ENCODE measurements at regions not wholly inside any gene's neighbourhood (a gene's known extent, or its start where the extent isn't known, plus 50 kb on each side); places are given as distances from the start of the nearest gene placed in this dataset.

DNA sequence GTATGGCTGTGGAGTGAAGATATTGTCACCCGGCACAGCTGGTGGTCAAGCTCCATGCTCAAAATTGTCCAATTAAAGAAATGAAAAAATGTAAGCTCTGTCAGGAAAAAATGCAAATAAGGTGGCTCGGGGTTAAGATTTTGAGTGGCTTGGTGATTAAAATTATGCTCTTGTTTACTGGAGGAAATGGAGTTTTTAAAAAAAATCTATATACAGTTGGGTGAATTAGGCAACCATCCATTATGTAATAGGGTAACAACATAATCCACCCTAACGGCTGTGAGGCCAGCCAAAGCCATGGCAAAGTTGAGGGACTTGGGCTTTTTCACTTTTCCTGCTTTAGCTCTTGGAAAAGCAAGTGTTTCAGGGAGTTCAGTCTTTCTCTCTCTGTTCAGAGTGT, 260.8 kb upstream of the HABP2 start:
- DNase-seq (ENCODE audit: low read depth in 3 of 3), result no peak

DNA sequence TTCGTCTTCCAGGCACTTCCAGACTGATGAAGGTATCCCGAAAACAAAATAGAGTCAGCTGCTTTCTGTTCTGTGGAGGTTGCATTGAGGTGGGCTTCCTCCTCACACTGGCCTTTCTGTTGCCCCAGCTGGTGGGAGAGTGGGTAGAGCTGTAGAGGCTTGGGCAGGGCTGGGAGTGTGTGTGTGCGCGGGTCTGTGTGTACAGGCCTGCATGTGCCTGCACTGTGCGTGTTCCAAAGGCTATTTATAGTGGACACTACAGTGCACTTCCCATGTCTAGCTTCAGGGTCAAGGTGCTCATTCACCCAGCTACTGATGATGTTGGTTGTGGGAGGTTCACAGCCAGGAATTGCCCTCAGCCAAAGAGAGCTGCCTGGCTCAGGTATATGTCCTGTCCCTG, 260.1 kb upstream of the HABP2 start:
- no peak for DNase-seq (ENCODE audit: low read depth in 3 of 3)

DNA sequence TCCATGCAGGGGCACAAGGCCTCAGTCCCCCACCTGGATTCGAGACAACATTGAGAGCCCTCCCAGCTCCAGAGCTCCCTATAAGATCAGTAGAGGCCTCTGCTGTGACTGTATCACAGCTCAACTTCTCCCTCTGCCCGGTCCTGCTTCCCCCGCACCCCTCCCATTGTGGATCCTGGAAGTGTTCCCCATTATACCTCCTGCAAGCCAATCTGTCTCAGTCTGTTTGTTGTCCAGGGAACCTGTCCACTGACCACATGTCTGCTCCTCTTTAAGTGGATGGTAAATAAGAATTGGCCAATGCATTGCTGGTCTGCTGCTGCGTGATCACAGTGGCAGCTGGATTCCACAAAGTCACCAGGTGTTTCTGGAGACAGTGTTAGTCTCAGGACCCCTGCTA, 259.7 kb upstream of the HABP2 start:
- no peak for DNase-seq (ENCODE audit: low read depth in 3 of 3)

DNA sequence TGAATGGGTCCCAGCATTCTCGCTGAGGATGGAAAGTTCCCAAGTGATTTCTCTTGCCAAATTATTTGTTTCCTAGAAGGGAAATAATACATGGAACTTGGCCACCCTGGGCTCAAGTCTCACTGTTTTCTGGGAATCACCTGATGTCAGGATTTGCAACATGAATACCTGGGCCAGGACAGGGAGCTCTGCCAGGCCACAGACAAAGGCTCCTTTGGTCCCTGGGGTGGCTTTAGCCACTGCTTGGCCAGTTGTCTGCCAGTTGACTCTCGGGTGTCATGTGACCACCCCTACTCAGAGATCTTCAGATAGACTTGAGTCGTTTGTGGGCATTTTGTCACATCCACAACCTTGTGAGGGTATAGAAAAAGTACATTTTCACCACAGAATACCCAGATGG, 258.0 kb upstream of the HABP2 start:
- DNase-seq (ENCODE audit: low read depth in 3 of 3), result no peak

DNA sequence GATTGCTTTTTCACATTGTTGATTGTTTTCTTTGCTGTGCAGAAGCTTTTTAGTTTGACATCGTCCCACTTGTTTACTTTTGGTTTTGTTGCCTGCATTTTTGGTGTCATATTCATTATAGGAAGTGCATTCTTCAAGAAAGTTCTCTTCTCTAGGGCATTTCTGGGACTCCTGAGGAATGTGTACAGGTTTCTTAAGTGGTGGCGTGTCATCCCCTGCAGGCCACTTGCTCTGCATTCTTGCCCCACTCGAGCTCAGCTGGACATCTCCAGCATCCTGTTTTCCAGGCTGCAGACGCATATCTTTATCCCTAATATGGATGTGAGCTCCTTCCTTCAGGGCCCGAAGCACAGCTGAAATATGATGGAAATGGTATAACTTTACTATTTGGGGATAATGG, 255.6 kb upstream of the HABP2 start:
- DNase-seq (ENCODE audit: low read depth in 3 of 3), result no peak

DNA sequence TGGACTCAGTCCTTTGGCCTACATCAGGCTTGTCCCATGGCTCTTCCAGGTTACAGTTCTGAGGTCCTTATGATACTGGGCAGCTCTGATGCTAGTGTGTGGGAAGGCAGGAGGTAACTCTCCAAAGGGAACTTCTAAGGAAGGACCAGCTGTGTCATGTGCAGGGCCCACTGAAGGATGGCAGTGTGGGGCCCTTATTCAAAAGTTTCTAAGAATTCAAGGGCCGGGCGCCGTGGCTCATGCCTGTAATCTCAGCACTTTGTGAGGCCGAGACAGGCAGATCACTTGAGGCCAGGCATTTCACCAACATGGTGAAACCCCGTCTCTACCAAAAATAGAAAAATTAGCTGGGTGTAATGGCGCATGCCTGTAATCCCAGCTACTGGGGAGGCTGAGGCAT, 254.2 kb upstream of the HABP2 start:
- no peak for DNase-seq (ENCODE audit: low read depth in 3 of 3)

DNA sequence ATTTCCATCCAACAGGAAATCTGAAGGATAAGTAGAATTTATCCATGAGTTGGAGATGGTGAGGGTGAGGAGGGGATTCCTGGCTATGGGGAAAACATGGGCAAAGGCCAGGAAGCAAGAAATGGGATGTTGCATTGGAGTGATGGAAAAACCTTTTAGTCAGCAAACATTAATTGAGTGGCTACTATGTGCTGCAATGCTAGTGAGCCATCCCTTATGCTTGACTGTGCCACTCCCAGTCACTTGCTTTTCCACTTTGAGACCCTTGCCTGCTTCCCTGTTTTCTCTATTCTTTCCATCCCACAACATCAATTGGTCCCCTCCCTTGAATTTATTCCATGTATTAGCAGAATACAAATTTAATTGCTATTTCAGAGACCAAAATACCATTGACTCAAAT, 252.7 kb upstream of the HABP2 start:
- DNase-seq (ENCODE audit: low read depth in 3 of 3), result no peak

DNA sequence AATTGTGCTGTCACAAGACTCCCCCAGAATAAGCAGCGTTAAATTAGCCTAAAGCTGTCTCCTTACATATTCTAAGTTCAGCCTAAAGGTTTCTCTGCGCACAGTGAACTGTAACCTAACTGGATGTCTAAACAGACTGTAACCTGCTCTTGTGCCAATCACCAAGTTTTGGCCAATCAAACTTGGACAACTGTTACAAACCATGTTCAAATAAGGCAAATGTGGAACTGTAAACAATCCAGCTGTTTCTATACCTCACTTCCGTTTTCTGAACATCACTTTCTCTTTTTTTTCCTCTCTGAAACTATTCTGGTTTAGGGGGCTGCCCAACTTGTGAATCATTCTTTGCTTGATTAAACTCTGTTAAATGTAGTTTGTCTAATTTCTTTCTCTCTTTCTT, 252.2 kb upstream of the HABP2 start:
- DNase-seq (ENCODE audit: low read depth in 3 of 3), result no peak

DNA sequence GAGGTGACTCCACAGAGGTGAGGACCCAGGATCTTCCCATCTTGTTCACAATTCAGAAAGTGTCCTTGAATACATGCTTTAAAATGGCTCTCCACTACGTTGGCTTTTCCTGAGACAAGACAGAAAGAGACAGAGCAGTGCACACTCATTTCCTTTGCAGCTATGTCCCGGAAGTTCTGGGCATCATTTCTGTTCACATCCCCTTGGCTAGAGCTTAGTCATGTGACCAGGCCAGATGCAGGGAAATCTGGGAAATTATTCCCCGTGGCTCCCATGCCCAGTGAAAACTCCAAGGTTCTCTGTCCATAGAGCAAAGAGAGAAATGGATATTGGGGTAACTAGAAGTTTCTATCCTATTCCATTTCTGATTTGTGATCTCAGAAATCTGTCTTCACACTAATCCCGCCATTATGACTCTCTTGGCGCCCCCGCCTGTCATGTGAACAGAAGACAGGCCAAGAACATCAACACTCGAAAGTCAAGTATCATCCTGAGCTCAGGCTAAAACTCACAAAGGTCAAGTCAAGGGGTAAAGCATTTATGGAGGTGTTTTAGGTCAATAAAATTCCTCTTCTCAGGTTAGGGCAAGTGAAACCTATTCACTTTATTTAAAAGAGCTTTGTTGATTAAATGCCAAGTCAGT, 251.4 kb upstream of the HABP2 start:
- DNase-seq (ENCODE audit: low read depth in 3 of 3), result no peak

DNA sequence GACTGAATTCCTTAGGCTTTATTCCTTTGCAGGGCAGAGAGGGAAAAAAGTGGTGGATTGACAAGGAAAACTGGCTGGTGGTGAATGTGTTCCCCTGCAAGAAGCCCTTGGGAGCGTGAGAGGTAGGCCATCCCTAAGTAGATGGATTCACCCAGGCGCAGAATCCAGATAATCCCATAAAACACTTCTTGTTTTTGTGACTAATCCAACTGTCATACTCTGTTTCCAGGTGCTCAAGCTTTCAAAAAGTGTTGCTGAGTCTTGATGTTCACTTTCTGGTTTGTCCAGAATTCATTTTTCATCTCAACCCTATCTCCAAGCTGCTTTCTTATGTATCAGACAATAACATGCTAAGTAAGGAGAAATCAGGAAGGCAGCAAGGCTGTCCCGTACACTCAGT, 250.8 kb upstream of the HABP2 start:
- DNase-seq (ENCODE audit: low read depth in 3 of 3), result no peak

DNA sequence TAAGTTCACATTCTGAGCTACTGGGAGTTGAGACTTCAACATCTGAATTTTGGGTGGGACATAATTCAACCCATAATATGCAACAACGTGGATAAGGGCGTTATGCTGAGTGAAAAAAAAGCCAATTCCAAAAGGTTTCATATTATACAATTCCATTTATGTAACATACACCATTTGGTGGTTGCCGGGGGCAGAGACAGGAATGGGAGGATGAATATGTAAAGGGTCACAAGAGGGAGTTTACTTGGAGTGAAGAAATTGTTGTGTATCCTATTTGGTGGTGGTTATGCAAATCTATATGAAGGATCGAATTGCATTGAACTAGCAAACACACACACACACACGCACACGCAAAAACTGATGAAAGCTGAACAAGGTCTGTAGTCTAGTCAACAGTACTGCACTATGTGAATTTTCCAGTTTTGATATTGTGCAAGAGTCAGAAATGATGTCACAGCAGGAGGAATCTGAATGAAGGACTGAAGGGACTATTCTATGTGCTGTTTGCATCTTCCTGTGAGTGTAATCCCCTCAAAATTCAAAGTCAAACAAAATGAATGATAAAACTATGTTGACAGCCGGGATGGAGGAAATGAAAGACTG, 249.2 kb upstream of the HABP2 start:
- no peak for DNase-seq (ENCODE audit: low read depth in 3 of 3)

DNA sequence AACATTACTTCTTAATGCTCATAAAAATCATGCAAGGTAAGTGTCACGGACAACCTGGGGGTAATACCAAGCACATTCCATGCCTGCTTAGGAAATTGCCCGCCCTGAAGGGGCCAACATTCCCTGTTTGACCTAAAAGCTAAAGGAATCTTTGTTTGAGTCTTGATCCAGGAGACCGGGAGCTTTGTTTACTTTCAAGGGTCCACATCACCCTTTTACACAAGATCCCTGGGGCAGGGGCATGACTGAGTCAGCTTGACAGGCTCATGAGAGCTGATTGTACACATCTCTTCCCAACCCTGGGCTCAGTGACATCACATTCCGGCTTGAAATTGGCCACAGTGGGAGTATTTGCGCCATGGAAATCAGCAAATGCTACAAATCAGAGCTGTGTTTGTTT, 248.1 kb upstream of the HABP2 start:
- DNase-seq (ENCODE audit: low read depth in 3 of 3), result no peak

DNA sequence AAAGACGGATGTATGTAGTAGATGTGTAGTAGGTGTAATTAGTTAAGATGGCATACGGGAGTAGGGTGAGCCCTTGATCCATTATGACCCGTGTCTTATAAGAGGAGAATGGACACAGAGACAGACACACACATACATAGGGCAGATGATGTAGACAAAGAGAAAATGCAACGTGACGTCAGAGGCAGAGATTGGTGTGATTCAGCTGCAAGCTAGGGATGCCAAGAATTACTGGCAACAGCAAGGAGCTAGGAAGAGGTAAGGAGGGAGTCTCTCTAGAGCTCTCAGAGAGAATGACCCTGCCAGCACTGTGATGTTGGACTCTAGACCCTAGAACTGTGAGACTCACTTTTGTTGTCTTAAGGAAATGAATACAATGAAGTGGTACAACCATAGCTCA, 247.0 kb upstream of the HABP2 start:
- no peak for DNase-seq (ENCODE audit: low read depth in 3 of 3)

DNA sequence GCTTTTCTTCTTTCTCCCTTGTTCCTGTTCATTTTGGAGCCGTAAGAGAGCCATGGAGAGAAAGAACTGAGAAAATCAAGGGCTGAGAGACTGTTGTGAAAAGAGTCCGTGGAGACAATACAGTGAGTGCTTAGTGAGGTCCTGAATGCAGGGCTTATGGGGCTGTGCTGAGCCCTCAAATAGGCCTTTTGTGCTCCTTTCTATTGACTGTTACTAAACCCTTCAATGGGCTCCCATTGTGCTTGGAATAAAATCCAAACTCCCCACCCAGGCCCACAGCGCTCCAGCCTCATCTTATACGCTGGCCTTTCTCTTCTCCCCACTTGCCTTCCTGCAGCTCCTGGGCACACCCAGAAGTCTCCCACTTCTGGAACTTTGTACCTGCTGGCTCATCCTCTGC, 243.1 kb upstream of the HABP2 start:
- no peak for DNase-seq (ENCODE audit: low read depth in 3 of 3)

DNA sequence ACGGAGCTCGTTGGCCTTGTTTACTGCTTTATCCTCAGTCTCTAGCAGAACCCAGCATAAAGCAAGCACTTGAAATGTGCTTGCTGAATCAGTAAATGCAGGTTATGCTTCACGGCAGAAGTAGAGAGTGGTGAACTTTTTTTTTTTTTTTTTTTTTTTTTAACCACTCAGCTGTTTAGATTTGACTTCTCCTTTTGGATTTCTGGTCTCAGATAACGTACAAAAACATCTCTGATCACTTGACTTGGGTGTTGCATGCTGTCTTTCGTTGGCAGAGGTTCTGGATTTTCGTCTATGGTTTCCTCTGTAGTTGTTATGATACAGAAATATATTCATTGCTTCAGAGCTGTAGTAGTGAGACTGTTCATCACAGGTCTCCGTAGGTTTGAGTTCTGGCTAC, 242.5 kb upstream of the HABP2 start:
- DNase-seq (ENCODE audit: low read depth in 3 of 3), result no peak

DNA sequence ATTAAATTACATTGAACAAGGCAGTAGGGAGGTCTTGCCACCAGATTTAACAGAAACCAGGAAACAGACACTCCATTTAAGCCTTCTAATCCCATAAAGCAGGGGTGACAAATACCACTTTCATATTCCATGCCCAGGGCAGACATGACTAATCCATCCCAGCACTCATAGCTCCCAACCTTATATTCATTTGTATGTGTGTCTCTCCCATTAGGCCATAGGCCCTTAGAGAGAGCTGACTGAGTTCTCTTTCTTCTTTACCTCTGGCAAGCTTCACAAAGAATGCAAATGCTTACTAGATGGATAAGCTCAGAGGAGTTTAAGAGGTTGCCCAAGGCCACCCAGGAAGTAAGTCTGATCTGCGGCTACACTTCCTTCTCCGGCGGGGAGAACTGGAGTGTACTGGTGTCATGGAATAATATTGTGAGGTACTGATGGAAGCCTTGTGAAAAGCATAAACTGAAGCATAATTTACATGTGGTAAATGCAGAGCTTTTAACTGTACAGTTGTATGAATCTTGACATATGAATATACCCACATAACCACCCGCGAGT, 239.7 kb upstream of the HABP2 start:
- no peak for DNase-seq (ENCODE audit: low read depth in 3 of 3)

DNA sequence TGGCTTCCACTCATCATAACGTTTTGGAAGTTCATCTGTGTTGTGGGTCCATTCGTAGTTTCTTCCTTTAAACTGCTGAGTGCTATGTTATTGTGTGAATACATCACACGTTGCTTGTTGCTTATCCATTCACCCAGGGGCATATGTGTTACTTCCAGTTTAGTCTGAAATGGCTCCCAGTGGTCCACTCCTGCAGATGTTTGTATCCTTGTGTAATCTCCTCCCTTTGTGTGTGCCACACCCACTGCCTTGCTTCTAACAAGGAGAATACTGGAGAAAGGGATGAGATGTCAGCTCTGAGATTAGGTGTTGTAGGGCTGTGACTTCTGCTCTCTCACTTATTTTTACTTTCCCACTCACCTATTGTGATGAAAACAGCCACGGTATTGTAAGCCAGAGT, 239.1 kb upstream of the HABP2 start:
- no peak for DNase-seq (ENCODE audit: low read depth in 3 of 3)

DNA sequence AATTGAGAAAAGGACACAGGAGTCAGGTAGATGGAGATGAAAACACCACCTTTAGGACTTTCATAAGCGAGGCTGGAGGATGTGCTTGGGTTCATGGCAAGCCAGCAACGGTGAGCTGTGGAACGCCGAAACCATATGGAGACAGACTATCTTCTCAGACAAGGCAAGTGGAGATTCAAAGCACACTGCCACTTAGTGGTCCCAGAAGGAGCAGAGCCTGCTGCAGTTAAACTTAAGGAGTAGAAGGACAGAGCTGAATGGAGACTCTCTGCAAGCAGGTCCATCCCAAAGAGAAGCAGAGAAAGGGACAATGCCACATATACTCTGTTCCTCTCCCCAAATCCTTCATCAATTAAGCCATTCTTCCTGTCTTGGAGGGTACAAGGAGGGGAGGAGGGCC, 236.3 kb upstream of the HABP2 start:
- DNase-seq (ENCODE audit: low read depth in 3 of 3), result no peak

DNA sequence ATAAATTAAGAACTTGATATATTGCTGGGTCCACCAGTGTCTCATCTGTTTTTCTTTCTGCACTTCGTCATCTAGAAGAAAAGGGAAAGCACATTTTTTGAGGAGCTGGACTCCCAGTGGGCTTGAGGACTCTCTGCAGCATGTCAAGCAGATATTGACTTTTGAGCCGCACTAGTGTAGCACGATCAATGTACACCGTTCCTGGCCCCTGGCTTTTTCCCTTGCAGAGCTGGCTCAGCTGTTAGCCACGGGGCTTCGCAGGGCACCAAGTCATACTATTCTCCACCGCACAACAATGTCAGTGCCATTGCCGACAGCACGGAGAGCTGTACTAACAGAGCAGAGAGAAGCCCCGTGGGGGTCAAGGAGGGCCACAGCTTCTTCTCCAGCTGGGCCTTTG, 235.4 kb upstream of the HABP2 start:
- DNase-seq (ENCODE audit: low read depth in 3 of 3), result no peak

DNA sequence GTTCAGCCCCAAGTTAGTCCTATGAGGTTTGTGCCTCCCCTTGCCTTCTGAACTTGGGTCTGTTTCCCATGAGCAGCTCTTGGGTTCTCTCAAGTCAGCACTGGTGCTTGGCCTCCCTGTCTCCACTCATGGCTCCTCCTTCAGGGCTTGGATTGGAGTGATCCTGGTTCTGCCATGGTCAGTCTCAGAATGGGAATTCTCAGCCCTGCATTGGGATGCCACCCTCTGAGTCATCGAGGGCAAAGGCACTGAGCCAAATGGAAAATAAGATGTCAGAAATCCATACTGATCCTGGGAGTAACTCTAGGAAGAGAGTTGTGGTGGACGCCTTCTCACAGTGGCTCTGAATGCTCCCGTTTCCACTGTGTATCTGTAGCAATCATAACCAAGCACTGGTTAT, 233.4 kb upstream of the HABP2 start:
- DNase-seq (ENCODE audit: low read depth in 3 of 3), result no peak

DNA sequence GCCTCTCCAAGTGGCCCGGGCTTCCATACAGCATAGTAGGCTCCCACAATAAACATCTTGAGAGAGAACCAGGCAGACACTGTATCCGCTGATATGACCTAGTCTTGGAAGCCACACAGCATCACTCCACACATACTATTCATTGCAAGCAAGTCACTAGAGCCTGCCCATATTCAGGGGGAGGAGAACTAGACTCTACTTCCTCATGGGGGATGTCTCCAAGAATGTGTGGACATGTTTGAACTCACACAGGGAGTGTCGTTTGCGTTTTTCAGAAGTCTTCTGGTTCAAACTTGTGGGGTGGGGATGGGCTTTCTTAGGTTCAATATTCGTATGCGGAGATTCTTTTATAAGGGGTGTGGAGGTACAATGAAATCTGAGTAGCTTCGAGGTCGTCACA, 232.6 kb upstream of the HABP2 start:
- no peak for DNase-seq (ENCODE audit: low read depth in 3 of 3)

DNA sequence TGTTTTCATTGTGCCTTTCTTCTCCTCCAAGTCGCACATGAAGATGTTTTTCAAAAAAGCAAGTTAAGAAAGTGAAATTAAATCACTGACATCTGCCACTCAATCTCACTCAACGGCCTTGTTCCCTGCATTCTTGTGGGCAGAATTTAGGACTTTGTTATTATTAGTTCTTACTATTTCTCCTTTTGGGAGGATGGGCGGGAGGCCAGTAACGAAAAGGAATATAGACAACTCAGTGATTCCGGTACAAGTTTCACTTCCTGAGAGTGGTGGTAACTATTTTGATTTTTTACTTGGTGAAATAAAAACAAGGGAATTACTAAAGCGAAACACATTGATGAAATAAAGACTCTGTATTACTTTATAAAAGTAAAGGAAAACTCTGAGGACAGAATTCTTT, 231.9 kb upstream of the HABP2 start:
- DNase-seq (ENCODE audit: low read depth in 3 of 3), result no peak

DNA sequence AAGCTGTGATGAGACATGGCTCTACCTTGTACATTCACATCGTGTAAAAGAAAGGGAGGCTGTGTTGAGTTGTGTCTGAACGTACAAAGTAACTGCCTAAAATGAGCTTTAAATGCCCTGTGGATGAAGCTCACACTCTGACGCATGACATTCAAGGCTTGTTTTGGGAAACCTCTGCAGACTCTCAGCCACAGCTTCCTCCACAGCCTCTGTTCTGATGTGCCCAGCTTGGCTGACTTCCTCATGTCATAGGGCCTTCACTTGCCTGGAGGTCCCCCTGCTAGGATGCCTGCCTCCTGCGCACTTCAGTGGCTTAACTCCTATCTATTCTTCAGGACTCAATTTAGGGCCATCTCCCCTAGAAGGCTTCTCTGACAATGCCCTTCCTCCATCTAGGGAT, 230.0 kb upstream of the HABP2 start:
- DNase-seq (ENCODE audit: low read depth in 3 of 3), result no peak

DNA sequence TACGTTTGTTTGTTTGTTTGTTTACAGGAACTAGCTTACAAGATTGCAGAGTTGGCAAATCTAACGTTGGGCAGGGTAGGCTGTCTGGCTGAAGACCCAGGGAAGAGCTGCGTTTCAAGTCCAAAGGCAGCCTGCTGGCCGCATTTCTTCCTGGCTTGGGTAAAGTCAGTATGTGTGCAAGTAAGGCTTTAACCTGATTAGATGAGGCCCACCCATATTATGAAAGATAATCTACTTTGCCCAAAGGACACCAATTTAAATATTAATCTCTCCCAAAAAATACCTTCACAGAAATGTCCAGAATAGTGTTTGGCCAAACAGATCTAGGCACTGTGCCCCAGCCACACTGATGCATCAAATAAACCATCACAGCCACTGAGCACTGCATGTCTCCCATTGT, 228.9 kb upstream of the HABP2 start:
- no peak for DNase-seq (ENCODE audit: low read depth in 3 of 3)

Data from stimulated activated CD4-positive, alpha-beta T cell treated with anti-CD3 and anti-CD28 coated beads, TNF-alpha, amount 100 ng/mL, for 48 hours (primary cell).